ENCODE measurements at regions not wholly inside any gene's neighbourhood (a gene's known extent, or its start where the extent isn't known, plus 50 kb on each side); places are given as distances from the start of the nearest gene placed in this dataset.

DNA sequence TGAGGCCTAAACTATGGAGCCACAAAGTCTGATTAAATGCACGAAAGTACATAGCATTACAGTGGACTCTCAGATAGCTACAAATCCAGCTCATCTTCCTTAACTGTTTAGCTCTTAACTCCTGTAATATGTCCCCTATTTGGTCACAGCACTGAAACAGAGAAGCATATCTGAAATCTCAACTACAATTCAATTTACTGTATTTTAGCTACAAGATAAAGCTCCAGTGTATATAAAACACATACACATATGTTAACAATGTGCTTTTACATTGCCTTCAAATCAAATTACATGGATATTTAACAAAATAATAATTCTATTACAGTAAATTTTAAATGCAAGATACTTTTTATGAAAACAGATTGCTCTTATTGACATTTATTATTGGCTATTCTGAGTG is 849.3 kb upstream of the PRMT6 start:
- TF ChIP-seq, protein P1, sequence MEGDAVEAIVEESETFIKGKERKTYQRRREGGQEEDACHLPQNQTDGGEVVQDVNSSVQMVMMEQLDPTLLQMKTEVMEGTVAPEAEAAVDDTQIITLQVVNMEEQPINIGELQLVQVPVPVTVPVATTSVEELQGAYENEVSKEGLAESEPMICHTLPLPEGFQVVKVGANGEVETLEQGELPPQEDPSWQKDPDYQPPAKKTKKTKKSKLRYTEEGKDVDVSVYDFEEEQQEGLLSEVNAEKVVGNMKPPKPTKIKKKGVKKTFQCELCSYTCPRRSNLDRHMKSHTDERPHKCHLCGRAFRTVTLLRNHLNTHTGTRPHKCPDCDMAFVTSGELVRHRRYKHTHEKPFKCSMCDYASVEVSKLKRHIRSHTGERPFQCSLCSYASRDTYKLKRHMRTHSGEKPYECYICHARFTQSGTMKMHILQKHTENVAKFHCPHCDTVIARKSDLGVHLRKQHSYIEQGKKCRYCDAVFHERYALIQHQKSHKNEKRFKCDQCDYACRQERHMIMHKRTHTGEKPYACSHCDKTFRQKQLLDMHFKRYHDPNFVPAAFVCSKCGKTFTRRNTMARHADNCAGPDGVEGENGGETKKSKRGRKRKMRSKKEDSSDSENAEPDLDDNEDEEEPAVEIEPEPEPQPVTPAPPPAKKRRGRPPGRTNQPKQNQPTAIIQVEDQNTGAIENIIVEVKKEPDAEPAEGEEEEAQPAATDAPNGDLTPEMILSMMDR (conservative IDR thresholded peaks at IDR 0.05; ENCODE audit: low read length), result no peak
- DNase-seq (ENCODE audit: low read depth), result no peak
- H3K4me3 ChIP-seq (ENCODE audit: low read length), result no peak overlapping the region

DNA sequence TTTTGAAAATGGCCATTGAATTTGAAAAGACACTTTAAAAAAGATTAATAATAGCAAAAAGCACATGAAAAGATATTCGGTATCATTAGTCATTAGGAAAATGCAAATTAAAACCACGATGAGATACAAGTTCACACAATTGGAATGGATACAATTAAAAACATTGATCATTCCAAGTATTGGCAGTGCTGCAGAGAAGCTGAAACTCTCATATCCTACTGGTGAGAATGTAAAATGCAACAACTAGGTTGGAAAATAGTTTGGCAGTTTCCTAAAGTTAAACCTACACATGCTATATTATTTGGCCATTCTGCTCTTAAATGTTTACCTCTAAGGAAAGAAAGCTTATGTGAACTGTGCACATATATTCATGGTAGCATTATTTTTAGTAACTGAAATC is 838.7 kb upstream of the PRMT6 start:
- TF ChIP-seq, protein P1 (conservative IDR thresholded peaks at IDR 0.05; ENCODE audit: low read length), result no peak
- no peak overlapping the region for H3K4me3 ChIP-seq (ENCODE audit: low read length)
- DNase-seq (ENCODE audit: low read depth), result no peak

- H3K4me3 ChIP-seq (ENCODE audit: low read length), result no peak overlapping the region
- no peak for DNase-seq (ENCODE audit: low read depth)
- TF ChIP-seq, protein P1 (conservative IDR thresholded peaks at IDR 0.05; ENCODE audit: low read length), result no peak
Measured at GRCh38 chr1:106222403-106222802, 834.1 kb upstream of the PRMT6 start.

DNA sequence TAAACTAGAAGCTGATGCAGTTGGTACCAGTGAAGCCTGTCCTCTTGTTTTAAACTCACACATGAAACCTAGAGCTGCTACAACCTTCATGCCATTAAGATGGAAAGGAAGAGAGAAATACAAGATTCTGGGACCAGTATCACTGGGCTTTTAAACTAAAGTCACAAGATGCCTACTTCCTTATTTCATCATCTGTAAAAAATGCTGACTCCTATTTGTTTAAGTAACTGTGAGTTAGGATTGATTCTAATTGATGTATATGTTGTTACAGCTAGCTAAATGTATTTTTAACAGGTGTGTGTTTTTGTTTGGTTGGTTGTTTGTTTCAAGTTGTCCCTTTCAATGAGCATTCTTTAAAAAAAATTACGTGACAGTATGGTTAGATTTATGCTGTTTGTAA is 833.3 kb upstream of the PRMT6 start:
- TF ChIP-seq, protein P1 (conservative IDR thresholded peaks at IDR 0.05; ENCODE audit: low read length), result no peak
- no peak overlapping the region for H3K4me3 ChIP-seq (ENCODE audit: low read length)
- no peak for DNase-seq (ENCODE audit: low read depth)

DNA sequence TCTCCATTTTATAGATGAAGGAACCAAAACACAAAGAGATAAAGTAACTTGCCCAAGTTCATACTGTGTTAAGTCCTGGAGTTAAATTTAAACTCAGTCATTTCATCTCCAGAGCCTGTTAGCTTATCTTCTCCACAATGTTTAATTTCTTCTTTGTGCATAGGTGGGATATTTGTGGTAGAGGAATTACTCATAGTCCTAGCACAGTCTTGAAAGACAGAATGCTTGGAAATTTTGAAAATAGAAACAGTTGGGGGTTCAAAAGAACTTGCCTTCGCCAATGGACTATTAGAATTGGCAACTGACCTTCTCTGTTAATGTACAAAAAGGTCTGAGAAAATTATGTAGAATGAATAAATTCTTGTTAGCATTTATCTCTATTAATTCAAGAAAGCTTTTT is 832.0 kb upstream of the PRMT6 start:
- DNase-seq (ENCODE audit: low read depth), result no peak
- no peak overlapping the region for H3K4me3 ChIP-seq (ENCODE audit: low read length)
- TF ChIP-seq, protein P1 (conservative IDR thresholded peaks at IDR 0.05; ENCODE audit: low read length), result no peak

- DNase-seq (ENCODE audit: low read depth), result no peak
- TF ChIP-seq, protein P1 (conservative IDR thresholded peaks at IDR 0.05; ENCODE audit: low read length), result no peak
- no peak overlapping the region for H3K4me3 ChIP-seq (ENCODE audit: low read length)
Measured at GRCh38 chr1:106225403-106225802, 831.1 kb upstream of the PRMT6 start.

DNA sequence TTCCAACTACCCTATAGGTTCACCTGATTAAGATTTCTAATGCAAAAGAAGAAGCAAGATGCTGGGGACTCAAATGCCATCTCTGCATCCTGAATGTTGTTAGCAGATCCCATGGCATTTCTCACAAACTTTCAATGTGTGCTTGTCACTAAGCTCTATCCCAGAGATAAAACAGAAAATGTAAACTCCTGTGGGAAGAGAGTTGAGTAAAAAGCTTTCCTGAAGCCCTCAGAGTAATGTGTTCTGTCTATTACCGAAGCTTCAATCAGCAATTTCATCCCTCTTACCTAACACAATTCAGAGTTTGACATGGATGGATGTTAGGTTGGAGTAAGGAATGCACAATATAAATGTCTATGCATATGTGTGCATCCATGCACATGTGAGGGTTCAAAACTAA is 829.9 kb upstream of the PRMT6 start:
- TF ChIP-seq, protein P1 (conservative IDR thresholded peaks at IDR 0.05; ENCODE audit: low read length), result no peak
- H3K4me3 ChIP-seq (ENCODE audit: low read length), result no peak overlapping the region
- no peak for DNase-seq (ENCODE audit: low read depth)
